ENCODE measurements at regions not wholly inside any gene's neighbourhood (a gene's known extent, or its start where the extent isn't known, plus 50 kb on each side); places are given as distances from the start of the nearest gene placed in this dataset.

DNA sequence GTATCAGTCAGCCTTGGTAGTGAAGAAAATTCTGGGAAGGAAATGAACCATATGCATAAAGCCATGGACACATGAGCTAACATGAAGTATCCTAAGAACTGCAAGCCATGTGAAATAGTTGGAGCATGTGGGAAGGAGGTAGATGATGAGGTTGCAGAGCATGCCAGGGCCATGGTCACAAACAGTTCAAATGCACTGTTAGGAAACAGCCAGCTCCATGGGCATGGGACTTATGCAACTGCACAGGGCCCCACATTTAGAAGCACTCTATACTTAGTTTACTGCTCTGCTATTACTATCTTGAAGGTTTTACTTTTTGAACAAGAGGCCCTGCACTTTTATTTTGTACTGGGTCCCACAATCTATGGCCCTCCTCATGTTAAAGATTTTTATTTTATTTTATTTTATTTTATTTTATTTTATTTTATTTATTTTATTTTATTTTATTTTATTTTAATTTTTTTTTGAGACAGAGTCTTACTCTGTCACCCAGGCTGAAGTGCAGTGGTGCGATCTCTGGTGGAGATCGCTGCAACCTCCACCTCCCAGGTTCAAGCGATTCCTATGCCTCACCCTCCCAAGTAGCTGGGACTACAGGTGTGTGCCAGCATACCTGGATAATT lies 169.1 kb downstream of the IBTK start:
- Histone ChIP-seq H3K4me1 (replicated peaks in 1 of 4; ENCODE audit: control insufficient read depth in 3 of 4, insufficient read depth in 4 of 4, low read length in 3 of 4) (no peaks in the 10 kb centered on the region), H3K27me3 (replicated peaks in 1 of 4; ENCODE audit: control insufficient read depth in 3 of 4, extremely low read depth in 1 of 4, insufficient read depth in 3 of 4, low read length in 3 of 4) (no peaks in the 10 kb centered on the region), H2AFZ (ENCODE audit: low read length) (no peak overlapping the region), H4K20me1 (replicated peaks in 1 of 2; ENCODE audit: control insufficient read depth in 1 of 2, insufficient read depth in 2 of 2, low read length in 2 of 2) (no peaks in the 10 kb centered on the region), H4K5ac (ENCODE audit: insufficient read length, low read depth, low read length) (no peak overlapping the region), H2BK15ac (ENCODE audit: low read length) (no peak overlapping the region), H2BK120ac (replicated peaks; ENCODE audit: low read depth, low read length) (no peak overlapping the region), H3K79me1 (ENCODE audit: low read depth, low read length) (no peaks in the 10 kb centered on the region), H3K4me3 (ENCODE audit: extremely low read depth in 1 of 4, insufficient read depth in 2 of 4, low read depth in 3 of 4, low read length in 4 of 4) (no peak overlapping the region), H3K56ac (replicated peaks; ENCODE audit: insufficient read length, low read depth, low read length) (no peak overlapping the region), H3K23ac (ENCODE audit: insufficient read length) (no peak overlapping the region), H2BK20ac (ENCODE audit: low read length) (no peak overlapping the region), H2BK12ac (ENCODE audit: low read depth, low read length) (no peak overlapping the region), H3K9me3 (ENCODE audit: insufficient read depth in 2 of 2, low read depth in 1 of 2, low read length in 1 of 2) (no peaks in the 10 kb centered on the region), H2AK5ac (ENCODE audit: low read depth, low read length) (no peak overlapping the region), H3K9ac (replicated peaks in 1 of 4; ENCODE audit: extremely low read depth in 1 of 4, low read depth in 3 of 4, low read length in 3 of 4) (no peak overlapping the region), H3K14ac (ENCODE audit: insufficient read length) (no peak overlapping the region), H2BK5ac (ENCODE audit: low read depth, low read length) (no peak overlapping the region), H3K4ac (replicated peaks; ENCODE audit: insufficient read length, low read depth, low read length) (no peak overlapping the region), H3K23me2 (ENCODE audit: low read depth, low read length) (no peaks in the 10 kb centered on the region), H3K27ac (ENCODE audit: low read depth, low read length) (no peak overlapping the region), H3K4me2 (ENCODE audit: insufficient read depth in 1 of 2, low read depth in 2 of 2, low read length in 2 of 2) (no peak overlapping the region), H3K36me3 (ENCODE audit: control insufficient read depth in 2 of 4, insufficient read depth in 4 of 4, low read length in 3 of 4) (no peaks in the 10 kb centered on the region), H4K91ac (replicated peaks; ENCODE audit: insufficient read length, low read length) (no peak overlapping the region), H3K18ac (ENCODE audit: extremely low read depth, low read length) (no peak overlapping the region), H3K79me2 (ENCODE audit: control insufficient read depth in 1 of 2, insufficient read depth in 2 of 2, low read length in 2 of 2) (no peaks in the 10 kb centered on the region), H4K8ac (ENCODE audit: extremely low read depth, insufficient read depth, low read length) (no peak overlapping the region)
- DNase-seq (ENCODE audit: low read depth in 1 of 2, low spot score in 2 of 2) (no peak), FAIRE-seq (no peak)
- WGBS, 2 experiments (ENCODE audit: extremely low coverage in 1 of 2, insufficient coverage in 1 of 2, insufficient read length in 1 of 2, insufficient replicate concordance in 2 of 2, low coverage in 1 of 2, low lambda C conversion rate in 2 of 2, missing lambda C conversion rate in 1 of 2), result 89% methylated on average over 3 of the region's 3 CpGs; no CpG with 5 or more reads in 1 of the 2 experiments
- CTCF ChIA-PET (ENCODE audit: partially characterized antibody), result interaction anchor here (1.4 kb wide), 1 partner anchor 38 kb away, joined by 3 read pairs; no protein-coding TSS in a partner anchor
- POLR2A ChIA-PET (ENCODE audit: partially characterized antibody), result no interaction called here
- TF ChIP-seq RFX5 (IDR thresholded peaks at IDR 0.05; ENCODE audit: borderline replicate concordance, low read depth, low read length) (no peak), ASH2L (IDR thresholded peaks at IDR 0.05; ENCODE audit: low read length) (no peak), BRCA1 (IDR thresholded peaks at IDR 0.05; ENCODE audit: low read depth, low read length) (no peak), TAF7 (optimal IDR thresholded peaks at IDR 0.05; ENCODE audit: borderline replicate concordance, low read depth, low read length) (no peak), GTF2F1 (IDR thresholded peaks at IDR 0.05; ENCODE audit: borderline replicate concordance, low read depth, low read length) (no peak), SP4 (IDR thresholded peaks at IDR 0.05; ENCODE audit: low read length) (no peak), ZNF274 (IDR thresholded peaks at IDR 0.05; ENCODE audit: borderline replicate concordance, extremely low read depth, low read length) (no peak), PHF8 (conservative IDR thresholded peaks at IDR 0.05; ENCODE audit: low read depth, low read length) (no peak), RXRA (IDR thresholded peaks at IDR 0.05; ENCODE audit: insufficient read depth, low read depth, low read length) (no peak), TCF12 (IDR thresholded peaks at IDR 0.05; ENCODE audit: low read depth, low read length) (no peak), SIN3A (conservative IDR thresholded peaks at IDR 0.05 in 1 of 2, IDR thresholded peaks at IDR 0.05 in 1 of 2; ENCODE audit: low read depth in 1 of 2, low read length in 2 of 2) (no peak)
- TF ChIP-seq, protein P1, sequence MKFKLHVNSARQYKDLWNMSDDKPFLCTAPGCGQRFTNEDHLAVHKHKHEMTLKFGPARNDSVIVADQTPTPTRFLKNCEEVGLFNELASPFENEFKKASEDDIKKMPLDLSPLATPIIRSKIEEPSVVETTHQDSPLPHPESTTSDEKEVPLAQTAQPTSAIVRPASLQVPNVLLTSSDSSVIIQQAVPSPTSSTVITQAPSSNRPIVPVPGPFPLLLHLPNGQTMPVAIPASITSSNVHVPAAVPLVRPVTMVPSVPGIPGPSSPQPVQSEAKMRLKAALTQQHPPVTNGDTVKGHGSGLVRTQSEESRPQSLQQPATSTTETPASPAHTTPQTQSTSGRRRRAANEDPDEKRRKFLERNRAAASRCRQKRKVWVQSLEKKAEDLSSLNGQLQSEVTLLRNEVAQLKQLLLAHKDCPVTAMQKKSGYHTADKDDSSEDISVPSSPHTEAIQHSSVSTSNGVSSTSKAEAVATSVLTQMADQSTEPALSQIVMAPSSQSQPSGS (IDR thresholded peaks at IDR 0.05; ENCODE audit: low read length), result no peak

Measured in H1 (cell line).